ENCODE measurements at regions not wholly inside any gene's neighbourhood (a gene's known extent, or its start where the extent isn't known, plus 50 kb on each side); places are given as distances from the start of the nearest gene placed in this dataset.

DNA sequence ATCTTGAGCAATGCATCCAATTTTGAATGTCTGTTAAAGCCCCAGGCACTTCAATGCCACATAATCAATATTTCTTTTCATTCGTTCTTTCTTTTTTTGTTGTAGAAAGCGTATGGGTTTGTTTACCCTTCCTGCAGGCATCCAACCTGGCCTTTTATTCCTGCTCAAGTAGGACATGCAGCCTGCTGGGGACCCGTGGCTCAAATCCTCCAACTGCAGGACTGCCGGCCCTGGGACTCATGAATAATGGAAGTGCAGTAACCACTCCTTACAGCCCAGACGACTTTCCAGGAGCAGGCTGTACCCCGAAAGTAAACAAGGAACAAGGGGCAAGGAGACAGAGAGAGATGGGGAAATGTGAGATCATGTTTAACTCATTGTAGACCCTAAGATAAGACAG lies 126.4 kb downstream of the SALL1 start:
- TF ChIP-seq, protein P1, sequence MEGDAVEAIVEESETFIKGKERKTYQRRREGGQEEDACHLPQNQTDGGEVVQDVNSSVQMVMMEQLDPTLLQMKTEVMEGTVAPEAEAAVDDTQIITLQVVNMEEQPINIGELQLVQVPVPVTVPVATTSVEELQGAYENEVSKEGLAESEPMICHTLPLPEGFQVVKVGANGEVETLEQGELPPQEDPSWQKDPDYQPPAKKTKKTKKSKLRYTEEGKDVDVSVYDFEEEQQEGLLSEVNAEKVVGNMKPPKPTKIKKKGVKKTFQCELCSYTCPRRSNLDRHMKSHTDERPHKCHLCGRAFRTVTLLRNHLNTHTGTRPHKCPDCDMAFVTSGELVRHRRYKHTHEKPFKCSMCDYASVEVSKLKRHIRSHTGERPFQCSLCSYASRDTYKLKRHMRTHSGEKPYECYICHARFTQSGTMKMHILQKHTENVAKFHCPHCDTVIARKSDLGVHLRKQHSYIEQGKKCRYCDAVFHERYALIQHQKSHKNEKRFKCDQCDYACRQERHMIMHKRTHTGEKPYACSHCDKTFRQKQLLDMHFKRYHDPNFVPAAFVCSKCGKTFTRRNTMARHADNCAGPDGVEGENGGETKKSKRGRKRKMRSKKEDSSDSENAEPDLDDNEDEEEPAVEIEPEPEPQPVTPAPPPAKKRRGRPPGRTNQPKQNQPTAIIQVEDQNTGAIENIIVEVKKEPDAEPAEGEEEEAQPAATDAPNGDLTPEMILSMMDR (IDR thresholded peaks at IDR 0.05; ENCODE audit: borderline replicate concordance, extremely low read depth, low read length, poor library complexity, severe bottlenecking): no peak
- no peak for TF ChIP-seq EZH2 (IDR thresholded peaks at IDR 0.05; ENCODE audit: borderline replicate concordance, low read depth, low read length, severe bottlenecking)

Data from DND-41 (cell line).